HEK293T (cell line): ENCODE measurements at regions not wholly inside any gene's neighbourhood (a gene's known extent, or its start where the extent isn't known, plus 50 kb on each side); places are given as distances from the start of the nearest gene placed in this dataset.

Experiments used
- CTCF ChIA-PET: fragments of 350-600 bp; formaldehyde crosslinking; extraction: SDS; loops from one replicate; lab custom pipeline; 2021; ENCODE audit warnings: antibody characterized with exemption, inconsistent platforms; lab: Yijun Ruan, JAX
- POLR2A ChIA-PET: fragments of 350-600 bp; formaldehyde crosslinking; extraction: SDS; loops from one replicate; lab custom pipeline; 2020; ENCODE audit warnings: antibody characterized with exemption, inconsistent platforms; lab: Yijun Ruan, JAX
- DNase-seq: peaks from one replicate; pipeline ENCODE4 v3.0.0; 2012; ENCODE audit warnings: mixed read lengths; ENCODE audit errors: extremely low spot score
- ARNT ChIP-seq: fragments of 450-650 bp; IDR thresholded peaks from 2 replicates; pipeline ENCODE4 v1.6.1; 2017; ENCODE audit warnings: mild to moderate bottlenecking
- BHLHE40 ChIP-seq: fragments of 450-650 bp; IDR thresholded peaks from 2 replicates; pipeline ENCODE4 v1.6.1; 2016; ENCODE audit warnings: mild to moderate bottlenecking, moderate library complexity, borderline replicate concordance
- CTBP1 ChIP-seq: fragments of 450-650 bp; IDR thresholded peaks from 2 replicates; pipeline ENCODE4 v1.6.1; 2016; ENCODE audit warnings: borderline replicate concordance
- ELF4 ChIP-seq: fragments of 450-650 bp; IDR thresholded peaks from 2 replicates; pipeline ENCODE4 v1.6.1; 2017; ENCODE audit warnings: antibody characterized with exemption
- FOXA1 ChIP-seq: fragments of 450-650 bp; IDR thresholded peaks from 2 replicates; pipeline ENCODE4 v1.6.1; 2016; ENCODE audit warnings: mild to moderate bottlenecking
- FOXK2 ChIP-seq: fragments of 450-650 bp; IDR thresholded peaks from 2 replicates; pipeline ENCODE4 v1.6.1; 2016; ENCODE audit warnings: mild to moderate bottlenecking
- FOXM1 ChIP-seq: fragments of 450-650 bp; IDR thresholded peaks from 2 replicates; pipeline ENCODE4 v1.6.1; 2017; ENCODE audit warnings: mild to moderate bottlenecking, borderline replicate concordance
- HDGF ChIP-seq: fragments of 450-650 bp; IDR thresholded peaks from 2 replicates; pipeline ENCODE4 v1.6.1; 2017; ENCODE audit warnings: antibody characterized with exemption, borderline replicate concordance
- L3MBTL2 ChIP-seq: fragments of 450-650 bp; conservative IDR thresholded peaks from 2 replicates; pipeline ENCODE4 v1.6.1; 2016; ENCODE audit warnings: mild to moderate bottlenecking
- LEF1 ChIP-seq: fragments of 450-650 bp; IDR thresholded peaks from 2 replicates; pipeline ENCODE4 v1.6.1; 2017; ENCODE audit warnings: mild to moderate bottlenecking, borderline replicate concordance
- NFRKB ChIP-seq: fragments of 450-650 bp; IDR thresholded peaks from 2 replicates; pipeline ENCODE4 v1.6.1; 2016; ENCODE audit warnings: mild to moderate bottlenecking, moderate library complexity
- SP1 ChIP-seq: fragments of 450-650 bp; IDR thresholded peaks from 2 replicates; pipeline ENCODE4 v1.6.1; 2017
- SUZ12 ChIP-seq: fragments of 450-650 bp; IDR thresholded peaks from 2 replicates; pipeline ENCODE4 v1.6.1; 2016; ENCODE audit warnings: mild to moderate bottlenecking
- TARDBP ChIP-seq: fragments of 450-650 bp; IDR thresholded peaks from 2 replicates; pipeline ENCODE4 v1.6.1; 2016
- ZNF384 ChIP-seq: fragments of 450-650 bp; IDR thresholded peaks from 2 replicates; pipeline ENCODE4 v1.6.1; 2016
- TF ChIP-seq, protein P1 (sequence below): fragments of 450-650 bp; IDR thresholded peaks from 2 replicates; pipeline ENCODE4 v1.6.1; 2016

DNA sequence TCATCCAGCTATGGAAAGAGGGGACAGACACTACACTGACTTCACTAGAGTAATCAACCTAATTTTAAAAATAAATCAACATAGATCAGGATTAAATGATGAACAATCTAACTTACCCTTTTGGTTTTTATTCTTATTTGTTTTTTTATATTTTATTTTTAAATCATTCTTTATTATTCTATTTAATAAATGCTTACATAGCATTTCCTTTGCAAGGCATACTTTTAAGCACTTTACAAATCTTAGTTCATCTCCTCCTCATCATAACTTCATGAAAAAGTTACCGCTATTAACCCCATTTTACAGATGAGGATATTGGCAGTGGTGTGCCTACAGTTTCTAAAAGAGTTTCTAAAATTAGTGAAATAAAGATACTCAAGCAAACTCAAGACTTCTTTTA is 380.6 kb downstream of the TBC1D4 start:
- TF ChIP-seq L3MBTL2 (no peak), ZNF384 (no peak), FOXK2 (no peak), FOXA1 (no peak), NFRKB (no peak), LEF1 (no peak)
- no peak for DNase-seq
- ChIA-PET CTCF (no interaction called here), POLR2A (no interaction called here)

DNA sequence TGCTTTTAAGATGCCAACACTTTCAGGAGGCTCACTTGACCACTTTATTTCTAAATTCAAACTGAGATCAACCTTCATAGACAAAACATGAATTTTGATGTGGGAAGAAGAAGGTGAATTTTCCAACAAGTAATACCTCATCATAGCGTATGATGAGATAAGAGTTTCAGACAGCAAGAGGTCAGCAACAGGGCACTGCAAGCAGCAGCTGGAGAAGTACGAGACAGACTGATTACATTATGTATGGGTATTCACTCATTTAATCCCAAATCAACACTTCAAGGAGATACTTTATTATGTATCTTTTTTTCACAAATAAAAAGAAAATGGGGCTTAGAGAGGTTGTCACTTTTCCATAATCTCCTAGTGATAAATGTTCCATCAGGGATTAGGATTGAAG is 389.8 kb downstream of the TBC1D4 start:
- ChIA-PET POLR2A (no interaction called here), CTCF (no interaction called here)
- TF ChIP-seq ARNT (no peak), CTBP1 (no peak)
- no peak for DNase-seq

DNA sequence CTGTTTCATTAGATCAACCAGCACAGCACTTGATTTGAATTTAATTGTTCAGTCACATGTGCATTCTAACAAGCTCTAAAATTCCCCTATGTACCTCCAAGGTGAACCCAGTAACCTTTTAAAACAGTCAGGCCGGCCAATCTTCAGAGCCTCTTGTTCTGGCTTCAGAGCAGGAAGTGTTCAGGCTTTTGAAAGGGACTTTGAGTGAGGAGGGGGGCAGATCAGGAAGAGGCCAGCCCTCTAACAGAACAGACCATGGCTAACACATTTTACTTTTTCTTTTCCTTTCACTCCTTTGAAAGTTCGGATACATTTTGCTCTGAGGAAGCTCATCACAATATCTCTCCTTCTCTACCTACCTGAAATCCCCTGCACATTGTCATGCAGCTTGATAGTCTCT is 390.3 kb downstream of the TBC1D4 start:
- ChIA-PET CTCF (no interaction called here), POLR2A (no interaction called here)
- no peak for DNase-seq
- no peak for TF ChIP-seq SUZ12
- TF ChIP-seq HDGF: no peak
- no peak for TF ChIP-seq FOXK2
- TF ChIP-seq ZNF384: no peak
- TF ChIP-seq BHLHE40: no peak
- no peak for TF ChIP-seq L3MBTL2
- no peak for TF ChIP-seq FOXA1
- no peak for TF ChIP-seq CTBP1
- TF ChIP-seq LEF1: no peak
- TF ChIP-seq ELF4: no peak
- no peak for TF ChIP-seq ARNT
- TF ChIP-seq SP1: no peak
- no peak for TF ChIP-seq NFRKB
- TF ChIP-seq TARDBP: no peak
- TF ChIP-seq, protein P1, sequence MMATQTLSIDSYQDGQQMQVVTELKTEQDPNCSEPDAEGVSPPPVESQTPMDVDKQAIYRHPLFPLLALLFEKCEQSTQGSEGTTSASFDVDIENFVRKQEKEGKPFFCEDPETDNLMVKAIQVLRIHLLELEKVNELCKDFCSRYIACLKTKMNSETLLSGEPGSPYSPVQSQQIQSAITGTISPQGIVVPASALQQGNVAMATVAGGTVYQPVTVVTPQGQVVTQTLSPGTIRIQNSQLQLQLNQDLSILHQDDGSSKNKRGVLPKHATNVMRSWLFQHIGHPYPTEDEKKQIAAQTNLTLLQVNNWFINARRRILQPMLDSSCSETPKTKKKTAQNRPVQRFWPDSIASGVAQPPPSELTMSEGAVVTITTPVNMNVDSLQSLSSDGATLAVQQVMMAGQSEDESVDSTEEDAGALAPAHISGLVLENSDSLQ: no peak

DNA sequence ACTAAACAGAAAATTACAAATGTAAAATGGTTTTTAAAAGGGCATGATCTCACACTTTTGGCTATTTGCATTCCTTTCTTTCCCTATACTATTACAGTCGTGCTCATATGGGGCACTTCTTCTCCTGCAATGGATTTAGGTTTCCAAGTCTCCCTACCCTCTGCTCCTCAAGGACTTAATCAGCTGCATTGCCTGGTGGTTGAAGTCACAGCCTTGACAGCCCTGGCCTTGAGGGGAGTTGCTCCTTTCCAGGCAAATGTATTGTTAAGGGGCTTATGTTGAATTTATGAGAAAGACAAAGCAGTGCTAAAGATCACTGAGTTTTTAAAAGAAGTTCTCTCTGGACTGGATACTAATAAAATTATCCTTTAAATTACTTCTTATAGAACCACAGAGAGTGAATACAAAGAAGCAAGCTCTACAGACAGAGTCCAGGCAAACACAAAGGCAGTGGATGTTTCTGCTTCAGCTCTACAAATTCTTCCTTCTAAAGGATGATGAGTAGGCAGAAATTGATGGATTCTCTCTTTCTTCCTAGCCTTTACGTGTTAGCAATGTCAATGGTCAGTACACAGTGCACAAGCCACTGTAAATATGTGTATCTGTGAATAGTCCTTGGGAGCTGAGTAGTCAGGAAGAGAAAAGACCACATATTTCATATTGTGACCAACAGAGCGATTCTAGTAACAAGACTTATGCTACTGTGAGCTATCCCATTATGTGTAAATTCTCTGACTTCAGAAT is 390.9 kb downstream of the TBC1D4 start:
- ChIA-PET POLR2A (no interaction called here), CTCF (interaction anchor here (0.6 kb wide), 1 partner anchor 766 kb away, joined by 5 read pairs; no protein-coding TSS in a partner anchor)
- no peak for DNase-seq
- no peak for TF ChIP-seq CTBP1

DNA sequence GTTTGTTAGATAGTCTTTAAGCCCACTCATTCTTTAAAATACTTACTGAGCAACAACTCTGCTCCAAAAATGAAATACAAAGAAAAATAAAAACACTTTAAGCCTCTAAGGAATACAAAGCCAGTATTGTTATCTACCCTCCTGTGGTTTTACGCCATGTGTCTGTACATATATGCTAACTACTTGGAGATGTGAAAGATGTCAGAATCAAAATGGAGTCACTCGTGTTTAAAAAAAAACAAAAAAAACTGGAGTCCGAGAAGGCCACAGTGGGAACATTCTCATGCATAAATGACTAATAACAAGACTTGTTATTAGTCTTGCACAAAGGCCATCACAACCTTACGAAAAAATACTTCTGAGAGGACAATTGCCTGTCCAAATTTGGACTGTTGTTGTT is 393.1 kb downstream of the TBC1D4 start:
- ChIA-PET CTCF (no interaction called here), POLR2A (no interaction called here)

DNA sequence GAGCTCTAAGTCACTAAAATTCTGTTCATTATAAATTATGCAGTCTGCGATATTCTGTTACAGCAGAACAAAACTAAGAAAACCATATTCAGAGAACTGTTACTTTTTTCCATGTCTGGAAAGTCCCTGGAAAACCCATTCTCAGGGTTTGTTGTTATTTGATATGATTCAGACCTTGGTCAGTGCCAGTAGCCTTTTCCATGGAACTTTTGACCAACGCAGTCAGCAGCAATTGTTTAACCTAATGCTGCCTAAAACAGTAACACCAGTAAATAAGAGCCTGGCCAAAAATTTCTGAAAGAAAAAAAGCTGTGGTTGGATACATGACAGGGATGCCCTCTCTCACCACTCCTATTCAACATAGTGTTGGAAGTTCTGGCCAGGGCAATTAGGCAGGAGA is 402.7 kb downstream of the TBC1D4 start:
- CTCF ChIA-PET: no interaction called here
- POLR2A ChIA-PET: no interaction called here
- no peak for DNase-seq
- no peak for TF ChIP-seq SUZ12
- TF ChIP-seq NFRKB: no peak
- no peak for TF ChIP-seq LEF1
- TF ChIP-seq TARDBP: no peak
- no peak for TF ChIP-seq ZNF384
- no peak for TF ChIP-seq FOXM1
- TF ChIP-seq ELF4: no peak
- TF ChIP-seq CTBP1: no peak
- TF ChIP-seq SP1: no peak
- TF ChIP-seq BHLHE40: no peak
- no peak for TF ChIP-seq FOXK2

More for the DNA sequence above, 393.1 kb downstream of the TBC1D4 start:
- TF ChIP-seq BHLHE40 (no peak), NFRKB (no peak), CTBP1 (no peak), LEF1 (no peak), L3MBTL2 (no peak), ZNF384 (no peak)
- TF ChIP-seq, protein P1: no peak
- DNase-seq: no peak

DNA sequence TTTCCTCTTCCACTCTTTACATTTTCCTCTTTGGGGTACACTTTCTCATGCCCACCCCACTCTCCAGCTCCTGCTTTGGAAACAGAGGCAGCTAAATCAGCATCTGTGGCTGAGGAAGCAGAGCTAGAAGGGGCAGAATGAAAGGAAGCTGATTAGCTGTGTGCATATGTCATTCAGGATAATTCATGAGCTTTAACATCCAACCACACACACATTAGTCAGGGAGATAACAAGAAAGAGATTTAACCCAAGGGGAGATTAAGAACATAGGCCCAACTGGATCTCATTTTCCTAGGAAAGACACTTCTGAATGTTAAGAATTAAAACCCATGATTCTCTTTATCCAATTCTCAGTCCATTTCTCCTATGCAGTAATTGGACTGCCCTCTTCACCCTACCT is 405.5 kb downstream of the TBC1D4 start:
- DNase-seq: no peak
- POLR2A ChIA-PET: no interaction called here
- CTCF ChIA-PET: interaction anchor here (0.6 kb wide), 1 partner anchor 103 kb away, joined by 3 read pairs; no protein-coding TSS in a partner anchor
- TF ChIP-seq LEF1 (no peak), FOXK2 (no peak), SUZ12 (no peak), TARDBP (no peak), ZNF384 (no peak), CTBP1 (no peak), L3MBTL2 (no peak), ELF4 (no peak), HDGF (no peak), FOXM1 (no peak), BHLHE40 (no peak), FOXA1 (no peak), ARNT (no peak), NFRKB (no peak), SP1 (no peak)
- TF ChIP-seq, protein P1: no peak
